PC-3 (cell line): ENCODE measurements at regions not wholly inside any gene's neighbourhood (a gene's known extent, or its start where the extent isn't known, plus 50 kb on each side); places are given as distances from the start of the nearest gene placed in this dataset.

Experiments used
- ATAC-seq: fragments of 200-7000 bp; cut with Tn5 transposase; 2 replicates; pipeline ENCODE4 v1.9.1; 2020; ENCODE audit warnings: mild to moderate bottlenecking, moderate library complexity
- BruUV-seq: library from RNA; stranded (reverse); fragments of 400-500 nt; replicated peaks from 2 replicates; lab custom pipeline; 2021; lab: Mats Ljungman, UMichigan
- CTCF ChIA-PET: fragments of 300-600 bp; sonication (Branson Sonifier 250); formaldehyde crosslinking; loops from one replicate; lab custom pipeline; 2022; ENCODE audit warnings: antibody characterized with exemption; lab: Charles Lee
- POLR2A ChIA-PET: fragments of 300-600 bp; sonication (Branson Sonifier 250); formaldehyde crosslinking; loops from one replicate; lab custom pipeline; 2022; ENCODE audit warnings: antibody characterized with exemption; ENCODE audit not compliant: unreplicated experiment; lab: Charles Lee
- DNase-seq: peaks from one replicate; pipeline ENCODE4 v3.0.0-alpha.2; 2015
- H2AFZ ChIP-seq: fragments of 300-600 bp; sonication (generic); 2 replicates; pipeline ENCODE4 v1.6.0; 2016; ENCODE audit warnings: antibody characterized with exemption, low read length
- H3F3A ChIP-seq: fragments of 300-600 bp; sonication (generic); one replicate; pipeline ENCODE4 v1.6.0; 2017; ENCODE audit warnings: antibody characterized with exemption, low read length, control low read depth, mild to moderate bottlenecking; ENCODE audit not compliant: unreplicated experiment
- H3K27ac ChIP-seq: fragments of 300-600 bp; sonication (generic); 2 replicates; pipeline ENCODE4 v1.5.1; 2016; ENCODE audit warnings: mild to moderate bottlenecking, low read length
- H3K27me3 ChIP-seq: fragments of 300-600 bp; sonication (generic); 2 replicates; pipeline ENCODE4 v1.6.1; 2016; ENCODE audit warnings: low read length, mixed read lengths
- H3K36me3 ChIP-seq: fragments of 300-600 bp; sonication (generic); 2 replicates; pipeline ENCODE4 v1.6.1; 2016; ENCODE audit warnings: low read depth, mixed run types, low read length, mixed read lengths
- H3K4me1 ChIP-seq: fragments of 300-600 bp; sonication (generic); 2 replicates; pipeline ENCODE4 v1.5.1; 2016; ENCODE audit warnings: low read length; ENCODE audit not compliant: insufficient read depth
- H3K4me2 ChIP-seq: fragments of 300-600 bp; sonication (generic); 2 replicates; pipeline ENCODE4 v1.6.0; 2016; ENCODE audit warnings: low read length
- H3K4me3 ChIP-seq: fragments of 300-600 bp; sonication (generic); 2 replicates; pipeline ENCODE4 v1.5.1; 2016; ENCODE audit warnings: mild to moderate bottlenecking, low read length, mixed read lengths
- H3K79me2 ChIP-seq: fragments of 300-600 bp; sonication (generic); 2 replicates; pipeline ENCODE4 v1.6.1; 2017; ENCODE audit warnings: low read length, mixed read lengths
- H3K9ac ChIP-seq: fragments of 300-600 bp; sonication (generic); 2 replicates; pipeline ENCODE4 v1.6.0; 2016; ENCODE audit warnings: mild to moderate bottlenecking, low read length
- H3K9me2 ChIP-seq: fragments of 300-600 bp; sonication (generic); replicated peaks from 2 replicates; pipeline ENCODE4 v1.6.1; 2016; ENCODE audit warnings: mixed run types, low read length, mixed read lengths
- H3K9me3 ChIP-seq: fragments of 300-600 bp; sonication (generic); 2 replicates; pipeline ENCODE4 v1.6.1; 2016; ENCODE audit warnings: low read length, mixed read lengths
- H4K20me1 ChIP-seq: fragments of 300-600 bp; sonication (generic); 2 replicates; pipeline ENCODE4 v1.6.1; 2016; ENCODE audit warnings: low read length, mixed read lengths
- CTCF ChIP-seq: fragments of 300-600 bp; sonication (generic); conservative IDR thresholded peaks from 2 replicates; pipeline ENCODE4 v1.5.1; 2017; ENCODE audit warnings: antibody characterized with exemption, low read depth, mild to moderate bottlenecking, low read length
- EZH2 ChIP-seq: fragments of 300-600 bp; sonication (generic); IDR thresholded peaks from one replicate; pipeline ENCODE4 v1.6.1; 2017; ENCODE audit warnings: antibody characterized with exemption, mild to moderate bottlenecking, low read length; ENCODE audit not compliant: unreplicated experiment
- EZH2phosphoT487 ChIP-seq: fragments of 300-600 bp; sonication (generic); IDR thresholded peaks from 2 replicates; pipeline ENCODE4 v1.6.1; 2018; ENCODE audit warnings: mild to moderate bottlenecking, antibody characterized with exemption, low read length, borderline replicate concordance
- intact Hi-C: fragments of 100-400 bp; cut with micrococcal nuclease; formaldehyde crosslinking; loops from 2 replicates; pipeline ENCODE4 v1.9.0; 2023

- peaks cover 19% of the 10 kb centered on the region; the same call in 1 of the 2 replicates for H3K27me3 ChIP-seq
- no peaks in the 10 kb centered on the region for H3F3A ChIP-seq
- no peaks in the 10 kb centered on the region for H4K20me1 ChIP-seq
- ChIA-PET POLR2A (interaction anchor here (0.5 to 0.7 kb wide), 2 partner anchors 196 to 533 kb away, joined by 3 to 5 read pairs; no protein-coding TSS in a partner anchor), CTCF (interaction anchor here (2.0 kb wide), 1 partner anchor 484 kb away, joined by 41 read pairs; no protein-coding TSS in a partner anchor)
- H3K4me2 ChIP-seq = no peak overlapping the region
- intact Hi-C loops = loop anchor here (1.0 to 10.0 kb wide), 2 partner anchors 484 to 790 kb away; no protein-coding TSS in a partner anchor
- H3K9ac ChIP-seq = no peak overlapping the region
- H3K4me3 ChIP-seq = no peak overlapping the region
- H2AFZ ChIP-seq = no peak overlapping the region
- no peaks in the 10 kb centered on the region for H3K36me3 ChIP-seq
- no TSS peak for BruUV-seq
- H3K9me3 ChIP-seq = no peaks in the 10 kb centered on the region
- ATAC-seq (peak; percentile 69), DNase-seq (peak; percentile 71)
- no peaks in the 10 kb centered on the region for H3K79me2 ChIP-seq
- H3K9me2 ChIP-seq = no peaks in the 10 kb centered on the region
- no peak overlapping the region for H3K27ac ChIP-seq
- H3K4me1 ChIP-seq = no peaks in the 10 kb centered on the region
- TF ChIP-seq EZH2 (no peak), CTCF (peak; percentile 88), EZH2phosphoT487 (no peak)
Observed at GRCh38 chr1:60765204-60765603, 317.2 kb upstream of the NFIA start.

DNA sequence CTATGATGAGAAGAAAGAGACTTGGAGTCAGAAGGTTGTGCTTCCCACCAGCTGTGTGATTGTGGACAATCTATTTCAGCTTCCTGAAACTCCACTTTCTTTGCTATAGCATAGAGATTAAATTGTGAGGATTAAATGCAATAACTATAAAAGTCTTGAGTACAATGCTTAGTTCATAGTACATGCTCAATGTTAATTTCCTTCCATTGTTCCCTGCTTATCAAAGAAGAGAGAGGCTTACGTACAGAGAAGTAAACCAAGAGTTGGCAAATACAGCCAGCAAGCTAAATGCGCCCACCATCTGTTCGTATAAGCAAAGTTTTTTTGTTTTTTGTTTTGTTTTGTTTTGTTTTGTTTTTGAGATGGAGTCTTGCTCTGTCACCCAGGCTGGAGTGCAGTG, 317.9 kb upstream of the NFIA start:
- TF ChIP-seq EZH2 (no peak), EZH2phosphoT487 (no peak), CTCF (no peak)
- Histone ChIP-seq H3F3A (no peaks in the 10 kb centered on the region), H3K4me1 (no peaks in the 10 kb centered on the region), H3K36me3 (no peaks in the 10 kb centered on the region), H3K4me3 (no peak overlapping the region), H3K79me2 (no peaks in the 10 kb centered on the region), H3K9me3 (no peaks in the 10 kb centered on the region), H3K9me2 (no peaks in the 10 kb centered on the region), H4K20me1 (no peaks in the 10 kb centered on the region), H3K9ac (no peak overlapping the region), H3K27me3 (peaks cover 19% of the 10 kb centered on the region), H3K4me2 (no peak overlapping the region), H3K27ac (no peak overlapping the region), H2AFZ (no peak overlapping the region)
- ATAC-seq (no peak), DNase-seq (no peak)
- BruUV-seq = no TSS peak
- CTCF ChIA-PET = interaction anchor here (0.6 to 2.0 kb wide), 2 partner anchors 483 to 788 kb away, joined by 3 to 41 read pairs; no protein-coding TSS in a partner anchor
- POLR2A ChIA-PET = interaction anchor here (0.5 kb wide), 1 partner anchor 532 kb away, joined by 3 read pairs; no protein-coding TSS in a partner anchor
- intact Hi-C loops = loop anchor here (10.0 kb wide), 1 partner anchor 790 kb away; no protein-coding TSS in a partner anchor

DNA sequence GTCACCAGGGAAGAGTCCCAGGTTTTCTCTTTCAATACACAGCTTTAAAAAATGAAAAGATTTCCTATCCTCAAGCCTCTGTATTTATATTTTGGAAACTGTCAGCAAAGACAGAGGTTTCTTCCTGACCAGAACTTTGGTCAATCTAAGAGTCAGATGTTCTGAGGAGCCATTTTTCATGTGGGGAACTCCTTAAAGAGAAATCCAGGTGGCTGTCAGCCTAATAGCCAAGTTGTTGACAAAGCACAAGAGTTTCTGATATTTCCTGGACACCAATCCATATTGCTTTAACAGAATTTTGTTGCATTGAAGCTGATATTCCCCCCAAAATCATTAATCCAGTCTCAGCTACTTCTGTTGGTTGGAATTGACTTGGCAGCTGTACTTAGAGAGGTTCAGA, 318.6 kb upstream of the NFIA start:
- Histone ChIP-seq H3K36me3 (no peaks in the 10 kb centered on the region), H4K20me1 (no peaks in the 10 kb centered on the region), H3K9me3 (no peaks in the 10 kb centered on the region), H3F3A (no peaks in the 10 kb centered on the region), H3K4me2 (no peak overlapping the region), H3K4me3 (no peak overlapping the region), H3K9ac (no peak overlapping the region), H2AFZ (no peak overlapping the region), H3K4me1 (no peaks in the 10 kb centered on the region), H3K27ac (no peak overlapping the region), H3K9me2 (no peaks in the 10 kb centered on the region), H3K27me3 (peaks cover 22% of the 10 kb centered on the region), H3K79me2 (no peaks in the 10 kb centered on the region)
- BruUV-seq = no TSS peak
- no peak for ATAC-seq
- intact Hi-C loops = loop anchor here (10.0 kb wide), 1 partner anchor 789 kb away; no protein-coding TSS in a partner anchor
- no peak for DNase-seq
- no peak for TF ChIP-seq EZH2
- POLR2A ChIA-PET = no interaction called here
- CTCF ChIA-PET = interaction anchor here (0.6 to 2.0 kb wide), 2 partner anchors 482 to 787 kb away, joined by 3 to 41 read pairs; no protein-coding TSS in a partner anchor
